ENCODE measurements at regions not wholly inside any gene's neighbourhood (a gene's known extent, or its start where the extent isn't known, plus 50 kb on each side); places are given as distances from the start of the nearest gene placed in this dataset.

DNA sequence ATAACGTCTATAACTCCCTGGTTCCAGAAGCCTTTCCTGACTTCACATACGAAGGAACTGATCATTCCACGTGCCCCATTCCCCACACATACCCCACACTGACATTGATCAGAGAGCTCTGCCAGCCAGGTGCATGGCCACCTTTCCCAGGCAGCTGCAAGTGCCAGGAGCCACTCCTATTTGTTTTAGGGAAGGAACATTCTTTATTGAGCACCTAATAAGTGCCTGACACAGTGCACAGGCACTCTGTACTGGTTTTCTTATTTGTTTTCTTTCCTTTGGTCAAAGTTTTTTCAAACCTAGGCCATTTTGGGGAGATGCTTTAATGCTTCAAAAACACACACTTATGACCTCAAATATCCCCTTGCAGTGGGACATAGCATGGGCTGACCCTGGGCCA is 50.0 kb downstream of the PITPNM2 start:
- Histone ChIP-seq H3K36me3 (ENCODE audit: insufficient read depth, low read length) (peaks cover 5% of the 10 kb centered on the region), H3K27me3 (ENCODE audit: control insufficient read depth, insufficient read depth, low read length) (no peaks in the 10 kb centered on the region), H3K4me3 (ENCODE audit: low read length) (no peak overlapping the region), H3K4me2 (ENCODE audit: low read length) (no peak overlapping the region), H3K9ac (ENCODE audit: low read depth, low read length) (no peak overlapping the region), H3K9me3 (replicated peaks; ENCODE audit: low read length) (no peaks in the 10 kb centered on the region), H3K4me1 (ENCODE audit: control insufficient read depth, insufficient read depth, low read length) (no peaks in the 10 kb centered on the region)

DNA sequence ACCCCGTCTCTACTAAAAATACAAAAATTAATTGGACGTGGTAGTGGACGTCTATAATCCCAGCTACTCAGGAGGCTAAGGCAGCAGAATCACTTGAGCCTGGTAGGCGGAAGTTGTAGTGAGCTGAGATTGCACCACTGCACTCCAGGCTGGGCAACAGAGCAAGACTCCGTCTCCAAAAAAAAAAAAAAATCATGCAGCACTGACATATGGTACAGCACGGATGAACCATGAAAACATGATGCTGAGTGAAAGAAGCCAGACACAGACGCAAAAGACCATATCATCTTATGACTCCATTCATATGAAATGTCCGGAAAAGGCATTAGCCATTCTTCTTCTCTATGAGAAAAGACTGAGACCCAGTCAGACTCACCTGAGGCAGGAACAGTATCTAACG is 50.4 kb downstream of the PITPNM2 start:
- Histone ChIP-seq H3K9ac (ENCODE audit: low read depth, low read length) (no peak overlapping the region), H3K4me3 (ENCODE audit: low read length) (no peak overlapping the region), H3K4me1 (ENCODE audit: control insufficient read depth, insufficient read depth, low read length) (peaks cover 1% of the 10 kb centered on the region)

DNA sequence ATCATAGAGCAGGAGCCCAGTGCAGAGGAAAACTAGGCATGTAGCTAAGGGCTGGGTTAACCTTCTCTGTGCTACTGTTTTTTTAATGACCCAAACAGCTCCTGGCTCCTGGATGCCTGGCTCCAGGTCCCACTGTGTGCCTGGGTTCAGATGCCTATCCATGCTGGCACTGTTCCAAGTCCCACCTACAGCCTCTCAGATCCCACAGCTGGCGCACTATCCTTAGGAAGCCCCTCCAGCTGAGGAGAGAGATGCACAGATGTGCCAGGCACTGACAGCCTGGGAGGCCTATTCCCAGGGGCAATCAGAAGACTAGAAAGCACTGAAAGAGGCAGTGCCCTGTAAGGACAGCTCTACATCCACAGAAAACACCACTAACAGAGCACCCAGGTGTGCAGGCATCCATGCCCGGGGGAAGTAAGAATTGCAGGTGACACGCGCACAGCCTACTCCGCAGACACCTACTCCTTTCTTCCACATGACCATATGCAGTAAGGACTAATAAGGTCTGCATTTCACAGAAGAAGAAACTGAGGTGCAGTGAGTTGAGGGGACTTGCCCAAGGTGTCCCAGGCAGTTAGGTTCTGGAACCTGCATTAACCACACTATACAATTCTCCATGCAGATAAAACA is 51.2 kb downstream of the PITPNM2 start:
- Histone ChIP-seq H3K4me1 (ENCODE audit: control insufficient read depth, insufficient read depth, low read length) (peaks cover 9% of the 10 kb centered on the region), H3K9ac (ENCODE audit: low read depth, low read length) (no peak overlapping the region), H3K36me3 (ENCODE audit: insufficient read depth, low read length) (no peaks in the 10 kb centered on the region), H3K9me3 (replicated peaks; ENCODE audit: low read length) (no peaks in the 10 kb centered on the region), H3K27me3 (ENCODE audit: control insufficient read depth, insufficient read depth, low read length) (no peaks in the 10 kb centered on the region), H3K4me3 (ENCODE audit: low read length) (no peak overlapping the region), H3K4me2 (ENCODE audit: low read length) (no peak overlapping the region)

More for the DNA sequence above, 50.4 kb downstream of the PITPNM2 start:
- Histone ChIP-seq H3K27me3 (ENCODE audit: control insufficient read depth, insufficient read depth, low read length) (no peaks in the 10 kb centered on the region), H3K9me3 (replicated peaks; ENCODE audit: low read length) (no peaks in the 10 kb centered on the region), H3K36me3 (ENCODE audit: insufficient read depth, low read length) (peaks cover under 1% of the 10 kb centered on the region), H3K4me2 (ENCODE audit: low read length) (no peak overlapping the region)

DNA sequence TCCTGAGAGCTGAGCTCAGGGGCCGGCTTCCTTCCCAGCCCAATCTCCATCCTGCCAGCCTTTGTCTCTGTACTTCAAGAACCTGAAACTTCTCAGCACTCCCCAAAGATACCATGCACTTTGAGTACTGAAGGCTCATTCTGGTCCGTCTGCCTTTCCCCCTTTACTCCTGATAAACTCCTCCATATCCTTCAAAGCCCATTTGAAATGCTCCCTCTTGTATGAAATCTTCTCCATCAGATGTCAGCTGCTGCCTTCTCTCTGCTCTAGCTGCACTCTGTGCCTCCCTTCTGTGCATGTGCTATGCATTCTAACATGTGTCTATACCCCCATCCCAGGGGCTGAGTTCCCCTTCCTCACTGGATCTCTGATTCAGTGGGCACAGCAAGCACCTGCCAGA is 52.1 kb downstream of the PITPNM2 start:
- H3K4me1 ChIP-seq (ENCODE audit: control insufficient read depth, insufficient read depth, low read length), result peaks cover 18% of the 10 kb centered on the region

DNA sequence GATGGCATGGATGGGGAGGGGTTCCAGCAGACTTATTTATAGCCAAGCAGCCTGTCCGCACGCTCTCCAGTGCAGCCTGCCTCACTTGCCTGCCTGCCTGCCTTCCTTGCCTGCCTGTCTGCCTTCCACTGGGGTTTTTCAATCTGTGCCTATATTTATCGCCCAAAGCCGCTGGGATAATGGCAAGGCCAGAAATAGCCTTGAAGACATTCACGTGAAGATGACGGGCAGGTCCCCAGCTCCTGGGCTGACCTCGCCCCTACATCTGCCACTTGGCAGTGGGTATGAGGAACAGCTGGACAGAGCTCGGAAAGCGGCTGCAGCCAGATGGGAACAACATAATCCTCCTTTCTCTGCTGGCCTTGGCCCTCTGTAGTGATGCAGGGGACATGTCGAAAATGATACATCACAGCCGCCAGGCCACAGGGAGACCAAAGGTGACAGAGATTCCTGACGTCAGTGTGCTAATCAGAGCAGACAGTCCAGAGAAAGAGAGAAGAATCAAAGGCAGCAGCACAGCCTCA is 53.3 kb downstream of the PITPNM2 start:
- no peaks in the 10 kb centered on the region for H3K9me3 ChIP-seq (replicated peaks; ENCODE audit: low read length)
- H3K4me1 ChIP-seq (ENCODE audit: control insufficient read depth, insufficient read depth, low read length), result peaks cover 18% of the 10 kb centered on the region
- H3K4me3 ChIP-seq (ENCODE audit: low read length), result no peak overlapping the region
- no peaks in the 10 kb centered on the region for H3K27me3 ChIP-seq (ENCODE audit: control insufficient read depth, insufficient read depth, low read length)
- no peaks in the 10 kb centered on the region for H3K36me3 ChIP-seq (ENCODE audit: insufficient read depth, low read length)
- H3K4me2 ChIP-seq (ENCODE audit: low read length), result no peak overlapping the region
- no peak overlapping the region for H3K9ac ChIP-seq (ENCODE audit: low read depth, low read length)

More for the DNA sequence above, 52.1 kb downstream of the PITPNM2 start:
- H3K4me2 ChIP-seq (ENCODE audit: low read length), result no peak overlapping the region
- no peaks in the 10 kb centered on the region for H3K36me3 ChIP-seq (ENCODE audit: insufficient read depth, low read length)
- H3K9ac ChIP-seq (ENCODE audit: low read depth, low read length), result no peak overlapping the region
- H3K4me3 ChIP-seq (ENCODE audit: low read length), result no peak overlapping the region
- H3K27me3 ChIP-seq (ENCODE audit: control insufficient read depth, insufficient read depth, low read length), result no peaks in the 10 kb centered on the region
- H3K9me3 ChIP-seq (replicated peaks; ENCODE audit: low read length), result no peaks in the 10 kb centered on the region

DNA sequence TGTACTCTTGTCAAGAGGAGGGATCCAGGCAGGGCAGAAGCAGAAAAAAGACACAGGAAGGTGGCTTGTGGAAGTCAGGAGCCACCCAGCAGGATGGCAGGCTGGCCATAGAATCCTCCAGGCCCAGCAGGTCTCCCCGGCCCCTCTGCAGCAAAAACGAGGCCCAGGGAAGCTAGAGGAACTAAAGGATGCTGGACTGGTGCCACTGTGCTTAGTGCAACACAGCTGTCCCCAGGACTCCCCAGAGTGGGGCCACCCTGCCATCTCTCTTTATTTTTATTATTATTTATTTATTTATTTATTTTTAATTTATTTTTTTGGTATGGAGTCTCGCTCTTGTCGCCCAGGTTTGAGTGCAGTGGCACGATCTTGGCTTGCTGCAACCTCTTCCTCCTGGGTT is 54.1 kb downstream of the PITPNM2 start:
- H3K4me1 ChIP-seq (ENCODE audit: control insufficient read depth, insufficient read depth, low read length), result peaks cover 18% of the 10 kb centered on the region
- no peak overlapping the region for H3K4me3 ChIP-seq (ENCODE audit: low read length)
- no peaks in the 10 kb centered on the region for H3K27me3 ChIP-seq (ENCODE audit: control insufficient read depth, insufficient read depth, low read length)
- H3K9ac ChIP-seq (ENCODE audit: low read depth, low read length), result no peak overlapping the region
- no peak overlapping the region for H3K4me2 ChIP-seq (ENCODE audit: low read length)
- H3K36me3 ChIP-seq (ENCODE audit: insufficient read depth, low read length), result no peaks in the 10 kb centered on the region
- H3K9me3 ChIP-seq (replicated peaks; ENCODE audit: low read length), result no peaks in the 10 kb centered on the region

DNA sequence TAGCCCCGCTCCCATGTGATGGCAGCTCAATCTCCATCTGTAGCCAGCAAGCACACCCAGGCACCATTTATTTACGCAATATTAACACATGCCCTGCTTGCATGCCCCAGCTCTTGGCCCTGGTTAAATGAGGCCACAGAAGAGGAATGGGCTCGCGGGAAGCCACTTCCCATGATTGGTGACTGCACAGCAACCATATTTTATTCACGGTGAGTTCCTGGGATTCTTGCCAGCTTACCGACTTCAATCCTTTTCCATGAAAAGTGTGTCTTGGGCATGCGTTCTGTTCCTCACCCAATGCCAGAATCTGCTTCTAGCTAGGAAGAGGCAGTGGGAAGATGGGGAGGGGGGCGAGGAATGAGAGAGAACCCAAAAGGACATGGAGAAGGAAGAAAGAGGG is 54.7 kb downstream of the PITPNM2 start:
- no peaks in the 10 kb centered on the region for H3K27me3 ChIP-seq (ENCODE audit: control insufficient read depth, insufficient read depth, low read length)
- H3K9ac ChIP-seq (ENCODE audit: low read depth, low read length), result no peak overlapping the region
- H3K4me2 ChIP-seq (ENCODE audit: low read length), result no peak overlapping the region
- H3K4me3 ChIP-seq (ENCODE audit: low read length), result no peak overlapping the region
- H3K9me3 ChIP-seq (replicated peaks; ENCODE audit: low read length), result no peaks in the 10 kb centered on the region
- H3K36me3 ChIP-seq (ENCODE audit: insufficient read depth, low read length), result no peaks in the 10 kb centered on the region
- H3K4me1 ChIP-seq (ENCODE audit: control insufficient read depth, insufficient read depth, low read length), result peaks cover 18% of the 10 kb centered on the region

DNA sequence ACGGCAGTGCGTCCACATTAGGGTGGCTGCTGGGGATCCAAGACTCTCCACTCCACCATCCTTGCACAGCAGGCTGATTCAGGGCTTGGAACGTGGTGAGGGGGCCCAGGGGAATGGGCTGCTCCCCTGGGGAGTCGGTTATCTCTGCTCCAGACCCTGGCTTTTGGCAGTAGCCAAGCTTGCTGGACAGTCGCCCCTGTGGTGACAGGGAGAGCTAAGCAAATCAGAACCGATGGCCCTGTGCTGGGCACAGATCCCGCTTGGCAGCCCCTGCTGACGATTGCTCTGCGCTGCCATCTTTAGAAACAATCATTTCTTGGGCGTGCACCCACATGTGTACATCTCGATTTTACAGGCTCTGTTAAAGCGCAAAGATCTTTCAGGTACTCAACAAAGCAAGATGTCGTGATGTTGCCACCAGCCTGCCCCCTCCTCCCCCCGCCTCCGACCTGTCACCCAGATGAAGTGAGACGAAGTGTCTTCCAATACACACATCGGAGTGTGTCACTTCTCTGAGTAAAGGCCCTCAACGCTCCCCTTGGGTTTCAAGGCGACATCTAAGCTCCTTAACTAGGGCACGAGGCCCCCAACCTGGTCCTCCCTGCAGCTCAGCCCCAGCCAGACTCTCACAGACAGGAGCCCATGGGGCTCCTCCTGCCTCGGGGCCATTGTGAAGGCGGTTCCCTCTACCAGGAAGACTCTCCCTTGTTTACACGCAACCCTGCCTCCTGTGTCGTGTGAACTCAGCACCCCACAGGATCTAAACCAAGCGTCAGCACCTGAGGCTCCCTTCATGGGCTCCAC is 55.6 kb downstream of the PITPNM2 start:
- Histone ChIP-seq H3K4me1 (ENCODE audit: control insufficient read depth, insufficient read depth, low read length) (peaks cover 25% of the 10 kb centered on the region), H3K9ac (ENCODE audit: low read depth, low read length) (no peak overlapping the region), H3K4me2 (ENCODE audit: low read length) (peak overlapping the region; percentile 10), H3K4me3 (ENCODE audit: low read length) (no peak overlapping the region), H3K27me3 (ENCODE audit: control insufficient read depth, insufficient read depth, low read length) (no peaks in the 10 kb centered on the region), H3K9me3 (replicated peaks; ENCODE audit: low read length) (peaks cover 5% of the 10 kb centered on the region), H3K36me3 (ENCODE audit: insufficient read depth, low read length) (no peaks in the 10 kb centered on the region)

DNA sequence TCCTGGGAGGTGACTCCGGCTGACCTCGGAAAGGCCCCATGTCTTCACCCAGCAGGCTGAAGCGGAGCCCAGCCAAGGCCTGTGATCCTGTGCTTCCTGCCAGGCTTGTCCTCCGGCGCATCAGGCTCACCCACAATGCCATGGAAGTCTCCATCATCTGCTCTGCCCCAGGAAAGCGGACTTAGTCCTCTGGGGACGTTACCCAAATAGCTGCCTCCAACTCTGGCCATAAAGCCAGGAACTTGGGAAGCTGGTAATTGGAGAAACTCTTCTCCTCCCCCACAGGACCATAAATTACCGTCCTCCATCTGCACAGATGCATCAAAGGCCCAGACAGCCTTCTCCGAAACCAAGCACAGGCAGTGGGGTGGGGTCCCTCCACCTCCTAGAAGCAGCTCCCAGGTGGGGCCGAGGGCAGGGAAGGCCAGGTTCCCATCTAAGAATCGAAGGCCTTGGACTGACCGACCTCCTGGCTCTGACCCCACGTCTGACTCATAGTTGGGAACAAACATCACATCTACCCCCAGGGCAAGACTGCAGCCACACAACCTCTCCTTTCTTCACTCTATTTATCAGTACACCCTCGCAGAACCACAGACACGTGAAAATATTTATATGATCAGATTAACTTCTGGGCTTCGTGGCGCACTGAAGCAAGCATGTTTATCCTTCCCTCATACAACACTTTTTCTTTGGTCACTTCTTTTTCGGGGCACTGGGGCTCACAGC is 56.4 kb downstream of the PITPNM2 start:
- Histone ChIP-seq H3K9me3 (replicated peaks; ENCODE audit: low read length) (peaks cover 5% of the 10 kb centered on the region), H3K4me3 (ENCODE audit: low read length) (no peak overlapping the region), H3K36me3 (ENCODE audit: insufficient read depth, low read length) (no peaks in the 10 kb centered on the region), H3K27me3 (ENCODE audit: control insufficient read depth, insufficient read depth, low read length) (no peaks in the 10 kb centered on the region), H3K9ac (ENCODE audit: low read depth, low read length) (no peak overlapping the region), H3K4me1 (ENCODE audit: control insufficient read depth, insufficient read depth, low read length) (peaks cover 31% of the 10 kb centered on the region), H3K4me2 (ENCODE audit: low read length) (peak overlapping the region; percentile 10)

DNA sequence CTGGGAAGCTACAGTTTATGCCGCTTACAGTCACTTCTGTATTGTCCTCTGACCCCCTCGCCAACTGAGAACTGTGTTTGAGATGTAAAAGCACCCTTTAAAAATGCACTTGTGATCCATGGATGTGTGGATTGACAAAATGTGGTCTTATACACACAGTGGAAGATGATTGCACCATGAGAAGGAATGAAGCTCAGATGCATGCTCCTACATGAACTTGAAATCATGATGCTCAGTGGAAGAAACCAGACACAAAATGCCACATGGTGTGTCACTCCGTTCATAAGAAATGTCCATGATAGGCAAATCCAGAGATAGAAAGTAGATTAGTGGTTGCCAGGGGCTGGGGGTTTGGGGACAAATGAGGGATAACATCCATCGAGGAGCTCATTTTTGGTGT is 58.0 kb downstream of the PITPNM2 start:
- Histone ChIP-seq H3K9ac (ENCODE audit: low read depth, low read length) (no peak overlapping the region), H3K4me1 (ENCODE audit: control insufficient read depth, insufficient read depth, low read length) (peaks cover 41% of the 10 kb centered on the region), H3K4me2 (ENCODE audit: low read length) (no peak overlapping the region), H3K27me3 (ENCODE audit: control insufficient read depth, insufficient read depth, low read length) (no peaks in the 10 kb centered on the region), H3K4me3 (ENCODE audit: low read length) (no peak overlapping the region), H3K9me3 (replicated peaks; ENCODE audit: low read length) (peaks cover 5% of the 10 kb centered on the region), H3K36me3 (ENCODE audit: insufficient read depth, low read length) (no peaks in the 10 kb centered on the region)

All from skeletal muscle satellite cell (primary cell).